GM21576 (cell line): ENCODE measurements at regions not wholly inside any gene's neighbourhood (a gene's known extent, or its start where the extent isn't known, plus 50 kb on each side); places are given as distances from the start of the nearest gene placed in this dataset.
"Not testable (repeated sequence)": the region's sequence is repeated elsewhere in the genome, so short reads cannot be mapped to it uniquely, and the experiment has no call there.

Experiments used
- ATAC-seq: cut with Tn5 transposase; IDR thresholded peaks from one replicate; pipeline ENCODE4 v1.9.1; 2021; ENCODE audit warnings: mild to moderate bottlenecking, moderate library complexity; ENCODE audit not compliant: unreplicated experiment

GRCh38 chr2:16396171-16396570 is 269.5 kb downstream of the CYRIA start:
- no peak for ATAC-seq

- ATAC-seq: no peak
Measured at GRCh38 chr2:16395601-16396000, 270.0 kb downstream of the CYRIA start.

GRCh38 chr2:16394986-16395550 is 270.6 kb downstream of the CYRIA start:
- ATAC-seq: no peak

GRCh38 chr2:16394072-16394985 is 271.3 kb downstream of the CYRIA start:
- no peak for ATAC-seq

GRCh38 chr2:16393500-16394071 is 272.0 kb downstream of the CYRIA start:
- ATAC-seq: no peak

GRCh38 chr2:16392647-16393499 is 272.8 kb downstream of the CYRIA start:
- ATAC-seq: no peak

- no peak for ATAC-seq
Measured at GRCh38 chr2:16391986-16392385, 273.6 kb downstream of the CYRIA start.

GRCh38 chr2:16390561-16390960 is 275.1 kb downstream of the CYRIA start:
- ATAC-seq: no peak

GRCh38 chr2:16389611-16390010 is 276.0 kb downstream of the CYRIA start:
- no peak for ATAC-seq

GRCh38 chr2:16388199-16388830 is 277.3 kb downstream of the CYRIA start:
- ATAC-seq: not testable (repeated sequence)

GRCh38 chr2:16387461-16387984 is 278.1 kb downstream of the CYRIA start:
- no peak for ATAC-seq

GRCh38 chr2:16386431-16386830 is 279.2 kb downstream of the CYRIA start:
- no peak for ATAC-seq

- ATAC-seq: no peak
Measured at GRCh38 chr2:16386031-16386430, 279.6 kb downstream of the CYRIA start.

- ATAC-seq: no peak
Measured at GRCh38 chr2:16385341-16385740, 280.3 kb downstream of the CYRIA start.

- no peak for ATAC-seq
Measured at GRCh38 chr2:16383411-16383810, 282.2 kb downstream of the CYRIA start.

GRCh38 chr2:16382451-16382850 is 283.2 kb downstream of the CYRIA start:
- ATAC-seq: no peak

- ATAC-seq: no peak
Measured at GRCh38 chr2:16381511-16381910, 284.1 kb downstream of the CYRIA start.

- ATAC-seq: not testable (repeated sequence)
Measured at GRCh38 chr2:16379901-16380300, 285.7 kb downstream of the CYRIA start.

- not testable (repeated sequence) for ATAC-seq
Measured at GRCh38 chr2:16379061-16379460, 286.6 kb downstream of the CYRIA start.

- no peak for ATAC-seq
Measured at GRCh38 chr2:16378031-16378430, 287.6 kb downstream of the CYRIA start.
